GM23338 (cell line): ENCODE measurements at regions not wholly inside any gene's neighbourhood (a gene's known extent, or its start where the extent isn't known, plus 50 kb on each side); places are given as distances from the start of the nearest gene placed in this dataset.
"Not testable (repeated sequence)": the region's sequence is repeated elsewhere in the genome, so short reads cannot be mapped to it uniquely, and the experiment has no call there.

ENCODE experiments used
- CTCF ChIP-seq, 2 experiments: fragments of 200-600 bp in 1 of 2; sonication (generic) in 1 of 2; conservative IDR thresholded peaks; 2 replicates each; pipeline versions ENCODE4 v1.5.1 to v1.6.1; 2016 to 2017; ENCODE audit warnings: antibody characterized with exemption in 2 of 2, low read depth in 2 of 2, mild to moderate bottlenecking in 2 of 2, moderate library complexity in 1 of 2
- EZH2 ChIP-seq: fragments of 200-600 bp; sonication (generic); IDR thresholded peaks from one replicate; pipeline ENCODE4 v1.8.0; 2017; ENCODE audit warnings: antibody characterized with exemption, mild to moderate bottlenecking, low read depth; ENCODE audit not compliant: unreplicated experiment
- POLR2AphosphoS5 ChIP-seq: IDR thresholded peaks from 2 replicates; pipeline ENCODE4 v1.6.1; 2016; ENCODE audit warnings: antibody characterized with exemption, low read depth
- REST ChIP-seq: IDR thresholded peaks from one replicate; pipeline ENCODE4 v1.6.1; 2018; ENCODE audit warnings: antibody characterized with exemption; ENCODE audit not compliant: unreplicated experiment
- ZNF114 ChIP-seq: fragments of 250-450 bp; sonication (Bioruptor Pico); IDR thresholded peaks from 2 replicates; pipeline ENCODE4 v1.5.0; 2020; ENCODE audit warnings: mild to moderate bottlenecking, moderate library complexity

- TF ChIP-seq ZNF114 (CRISPR knock-in tag); CTCF (conservative IDR thresholded peaks at IDR 0.05; ENCODE audit: low read depth in 2 of 2); POLR2AphosphoS5; EZH2; REST: not testable (repeated sequence)
Measured at GRCh38 chr7:57203858-57204257, 71.6 kb upstream of the ZNF479 start.
